HG03571 (cell line): ENCODE measurements at regions not wholly inside any gene's neighbourhood (a gene's known extent, or its start where the extent isn't known, plus 50 kb on each side); places are given as distances from the start of the nearest gene placed in this dataset.

Experiments
- ATAC-seq: cut with Tn5 transposase; IDR thresholded peaks from one replicate; pipeline ENCODE4 v1.9.1; 2021; ENCODE audit not compliant: unreplicated experiment

- ATAC-seq: no peak
Observed at GRCh38 chr1:208628022-208628914, 384.1 kb upstream of the PLXNA2 start.

GRCh38 chr1:208631092-208631491, 386.9 kb upstream of the PLXNA2 start:
- no peak for ATAC-seq

GRCh38 chr1:208631506-208631905, 387.3 kb upstream of the PLXNA2 start:
- ATAC-seq: no peak

- ATAC-seq: no peak
Observed at GRCh38 chr1:208634346-208635140, 390.4 kb upstream of the PLXNA2 start.

- ATAC-seq: no peak
Observed at GRCh38 chr1:208637181-208637580, 393.0 kb upstream of the PLXNA2 start.

GRCh38 chr1:208639382-208639781, 395.2 kb upstream of the PLXNA2 start:
- ATAC-seq: no peak

- no peak for ATAC-seq
Observed at GRCh38 chr1:208640295-208640694, 396.1 kb upstream of the PLXNA2 start.

- ATAC-seq: no peak
Observed at GRCh38 chr1:208641579-208642280, 397.5 kb upstream of the PLXNA2 start.

- ATAC-seq: no peak
Observed at GRCh38 chr1:208643005-208643597, 398.9 kb upstream of the PLXNA2 start.

GRCh38 chr1:208644401-208645160, 400.4 kb upstream of the PLXNA2 start:
- ATAC-seq: no peak

GRCh38 chr1:208646431-208646830, 402.2 kb upstream of the PLXNA2 start:
- no peak for ATAC-seq

- ATAC-seq: no peak
Observed at GRCh38 chr1:208648146-208648545, 404.0 kb upstream of the PLXNA2 start.

GRCh38 chr1:208652296-208653160, 408.3 kb upstream of the PLXNA2 start:
- peak; percentile 92 for ATAC-seq

- no peak for ATAC-seq
Observed at GRCh38 chr1:208653426-208653825, 409.2 kb upstream of the PLXNA2 start.

- no peak for ATAC-seq
Observed at GRCh38 chr1:208654241-208654640, 410.1 kb upstream of the PLXNA2 start.

GRCh38 chr1:208665936-208666335, 421.8 kb upstream of the PLXNA2 start:
- ATAC-seq: no peak

GRCh38 chr1:208668991-208669390, 424.8 kb upstream of the PLXNA2 start:
- no peak for ATAC-seq

GRCh38 chr1:208670778-208671177, 426.6 kb upstream of the PLXNA2 start:
- no peak for ATAC-seq

GRCh38 chr1:208681878-208682663, 437.9 kb upstream of the PLXNA2 start:
- ATAC-seq: no peak
